Inferior parietal cortex (tissue), 1 donor: ENCODE measurements at regions not wholly inside any gene's neighbourhood (a gene's known extent, or its start where the extent isn't known, plus 50 kb on each side); places are given as distances from the start of the nearest gene placed in this dataset.
A peak's percentile ranks its signal among the peaks of the same experiment; 100 is the strongest.

Experiments
- DNase-seq: peaks from one replicate; pipeline ENCODE4 v3.0.0-alpha.2; 2016; ENCODE audit errors: extremely low spot score

DNA sequence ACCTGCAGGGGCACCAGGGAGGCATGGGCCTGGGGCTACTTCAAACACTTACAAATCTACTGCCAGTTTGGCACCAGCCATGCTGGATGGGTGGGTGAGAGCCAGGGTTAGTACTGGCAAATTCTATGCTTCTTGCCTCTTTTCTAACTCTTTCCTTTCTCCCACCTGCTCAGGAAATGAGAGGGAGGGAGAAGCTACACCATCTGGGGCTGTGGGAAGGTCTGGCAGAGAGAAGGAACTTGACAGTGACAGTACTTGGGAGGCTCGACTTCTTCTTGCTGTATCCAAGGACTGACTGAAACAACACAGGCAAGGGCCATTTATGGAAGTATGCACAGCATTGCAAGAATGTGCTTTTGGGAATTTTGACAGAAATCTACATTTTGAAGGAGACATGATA is 149.6 kb upstream of the DYRK2 start:
- DNase-seq = peak; percentile 40

DNA sequence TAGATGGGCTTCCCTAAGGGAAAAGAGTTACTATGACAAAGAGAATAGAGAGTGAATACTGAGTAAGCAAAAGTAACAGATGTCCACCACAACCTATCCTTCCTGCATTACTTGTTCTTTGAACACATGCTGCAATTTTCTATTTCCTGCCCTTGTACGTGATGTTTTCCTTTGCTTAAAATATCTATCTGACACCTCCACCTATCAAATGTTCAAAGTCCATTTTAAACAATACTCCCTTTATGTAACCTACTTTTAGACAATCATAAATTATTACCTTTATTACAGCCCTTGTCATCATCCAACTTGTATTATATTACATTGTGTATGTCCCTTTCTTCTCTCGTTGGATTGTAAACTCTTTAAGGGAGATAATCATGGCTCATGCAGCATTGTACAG is 147.2 kb upstream of the DYRK2 start:
- DNase-seq = no peak

DNA sequence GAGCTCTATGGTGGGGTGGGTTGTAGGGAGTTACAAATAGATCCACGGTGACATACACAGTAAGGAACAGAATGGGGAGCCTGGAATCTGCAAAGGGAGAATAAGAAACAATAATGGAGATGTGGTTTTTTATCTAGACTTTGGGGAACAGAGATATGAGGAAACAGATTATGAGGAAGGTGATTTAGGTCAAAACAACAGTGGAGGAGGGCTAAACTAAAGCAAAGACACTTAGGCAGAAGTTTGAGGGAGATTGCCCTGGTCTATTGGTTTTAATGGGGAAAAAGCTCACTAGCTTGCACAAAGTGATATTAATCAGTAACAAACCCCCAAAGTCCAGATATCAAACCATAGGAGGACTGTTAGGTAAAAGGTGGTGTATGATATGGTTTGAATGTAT is 144.5 kb upstream of the DYRK2 start:
- DNase-seq = no peak

DNA sequence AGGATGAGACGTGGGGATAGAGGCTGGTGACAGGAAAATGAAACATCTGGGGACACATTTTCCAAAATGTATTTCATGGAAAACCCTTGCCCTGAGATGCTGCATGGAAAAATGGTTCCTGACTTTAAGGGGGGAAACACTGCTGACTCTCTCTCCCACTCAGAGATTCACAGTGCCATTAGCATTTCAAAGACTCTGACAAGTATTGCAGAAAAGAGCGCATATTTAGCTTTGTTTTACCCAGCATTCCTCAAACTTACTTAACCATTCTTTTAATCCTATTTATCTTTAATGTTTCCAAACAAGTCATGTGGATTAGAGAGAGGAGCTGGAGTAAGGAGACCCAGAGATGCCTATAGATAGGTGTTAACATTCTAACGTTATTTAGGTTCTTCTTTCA is 141.8 kb upstream of the DYRK2 start:
- DNase-seq = no peak

DNA sequence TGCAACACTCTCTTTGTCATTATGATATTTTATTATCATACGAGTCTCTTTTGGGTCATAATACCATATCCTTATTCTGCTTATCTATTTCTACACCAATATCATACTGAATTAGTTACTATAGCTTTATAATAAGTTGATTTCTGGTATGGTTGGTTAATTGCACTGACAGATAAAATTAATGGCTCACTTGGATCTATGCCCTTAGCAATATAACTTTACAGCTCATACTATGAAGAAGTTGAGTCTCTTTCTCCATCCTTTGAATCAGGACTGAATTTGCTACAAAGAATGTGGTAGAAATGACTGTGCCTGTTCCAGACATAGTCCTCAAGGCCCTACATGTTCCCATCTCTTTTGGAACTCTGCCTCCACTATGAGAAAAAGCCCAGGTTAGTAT is 139.7 kb upstream of the DYRK2 start:
- DNase-seq = no peak

DNA sequence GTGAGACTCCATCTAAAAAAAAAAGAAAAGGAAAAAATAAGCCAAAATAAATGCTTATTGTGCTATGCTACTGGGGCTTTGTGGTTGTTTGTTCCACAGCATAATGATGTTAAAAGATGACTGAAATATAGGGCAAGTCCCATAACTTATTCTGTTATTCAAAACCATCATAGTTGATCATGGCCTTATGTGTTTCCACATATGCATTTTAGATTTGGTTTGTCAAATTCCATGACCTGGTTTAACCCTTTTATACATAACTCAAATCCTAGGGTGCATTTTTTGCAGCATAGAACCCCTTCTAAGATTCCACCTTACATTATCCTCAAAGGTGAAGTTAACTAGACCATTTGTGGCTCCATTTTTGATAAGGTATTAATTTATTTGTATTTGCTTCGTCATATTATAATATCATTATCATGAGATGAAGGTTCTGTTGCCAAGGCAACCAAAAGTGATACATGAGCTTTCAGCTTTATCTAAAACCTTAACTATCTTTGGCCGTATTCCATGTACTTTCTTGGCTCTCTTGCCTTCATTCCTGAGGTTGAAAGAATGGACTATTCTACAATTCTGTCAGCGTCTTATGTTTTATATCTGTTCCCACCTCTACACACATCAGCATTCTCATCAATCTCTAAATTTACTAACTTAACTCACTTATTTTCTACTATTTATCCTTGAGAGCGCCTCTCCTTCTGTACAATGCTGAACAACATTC is 138.7 kb upstream of the DYRK2 start:
- no peak for DNase-seq

- no peak for DNase-seq
These were observed 136.5 kb upstream of the DYRK2 start for GRCh38 chr12:67512061-67512460.

DNA sequence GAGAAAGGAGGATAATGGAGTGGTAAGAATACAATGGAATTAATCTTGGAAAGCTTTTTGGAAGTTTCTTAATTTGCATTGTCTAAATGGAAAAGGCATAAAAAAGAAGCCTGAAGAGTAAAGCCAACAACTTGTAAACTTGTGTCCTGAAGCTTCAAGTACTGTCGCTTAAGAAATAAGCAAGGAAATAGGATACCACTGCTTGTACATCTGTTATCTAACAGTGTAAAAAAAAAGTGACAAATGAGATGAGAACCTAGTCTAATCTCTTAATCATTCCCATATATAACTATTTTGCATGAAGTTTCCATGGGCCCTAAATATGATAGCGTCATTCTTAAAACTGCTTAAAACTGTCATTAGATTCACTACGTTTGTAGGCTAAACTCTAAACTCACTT is 134.0 kb upstream of the DYRK2 start:
- no peak for DNase-seq

GRCh38 chr12:67515679-67516340 is 132.7 kb upstream of the DYRK2 start:
- no peak for DNase-seq

GRCh38 chr12:67517181-67517887 is 131.2 kb upstream of the DYRK2 start:
- peak; percentile 23 for DNase-seq

DNA sequence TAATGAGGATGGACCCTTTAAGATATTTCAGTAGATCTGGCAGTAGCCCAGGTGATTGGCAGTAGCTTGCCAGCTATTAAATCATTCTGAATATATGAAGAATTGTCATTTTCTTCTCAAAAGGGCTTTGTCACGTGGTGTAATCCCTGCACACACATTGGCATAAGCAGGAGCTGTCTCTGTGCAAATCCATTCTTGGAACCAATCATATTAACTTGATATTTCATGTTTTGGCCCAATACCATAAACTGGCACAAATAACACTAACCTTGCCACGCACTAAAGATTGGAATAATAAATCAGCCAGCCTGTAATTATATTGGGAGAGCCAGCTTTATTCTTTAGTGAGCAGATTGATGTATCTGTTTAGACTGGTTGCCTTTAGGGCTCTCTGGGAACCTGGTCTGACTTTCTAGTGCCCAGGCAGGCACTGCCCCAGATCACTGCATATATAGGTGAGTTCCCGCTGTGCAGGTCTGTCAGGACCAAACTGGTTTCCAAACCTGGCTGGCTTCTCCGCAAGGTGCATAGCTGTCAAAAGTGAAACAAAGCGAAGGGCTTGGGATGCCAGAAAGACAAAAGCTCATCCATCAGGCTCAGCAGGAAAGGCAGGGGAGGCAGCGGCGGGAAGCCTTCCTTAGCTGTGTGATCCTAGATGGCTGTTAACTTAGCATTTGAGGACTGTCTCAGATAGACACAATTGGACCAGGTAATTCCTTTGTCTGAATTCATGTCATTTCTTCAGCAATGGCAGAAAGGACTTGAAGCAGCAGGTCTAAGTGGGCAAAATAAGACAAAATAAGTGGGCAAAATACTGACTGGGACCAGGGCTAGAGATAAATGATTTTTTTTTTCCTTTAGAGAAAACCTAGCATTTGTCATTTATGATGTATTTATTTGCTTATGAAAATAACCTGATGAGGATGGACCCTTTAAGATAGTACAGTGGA is 128.8 kb upstream of the DYRK2 start:
- DNase-seq = no peak

DNA sequence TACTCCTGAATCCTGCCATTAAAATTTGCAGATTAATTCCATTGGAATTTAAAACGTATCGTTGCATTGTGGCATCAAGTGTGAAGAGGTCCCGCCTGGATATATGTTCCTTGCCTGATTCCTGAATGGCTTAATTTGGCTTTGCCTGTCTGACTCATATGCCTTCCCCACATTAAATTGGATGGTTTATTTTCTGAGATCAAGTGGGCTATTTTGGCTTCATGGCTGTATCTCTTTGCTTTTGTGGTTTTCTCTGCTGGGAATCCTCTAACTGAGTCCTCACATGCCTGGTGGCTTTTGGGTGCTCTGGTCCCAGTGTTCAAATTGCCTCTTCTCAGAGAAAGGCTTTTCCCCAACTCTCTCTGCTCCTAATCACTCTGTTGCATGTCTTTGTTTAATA is 127.9 kb upstream of the DYRK2 start:
- DNase-seq = no peak

- no peak for DNase-seq
These were observed 126.3 kb upstream of the DYRK2 start for GRCh38 chr12:67522222-67522621.

GRCh38 chr12:67523538-67523937 is 125.0 kb upstream of the DYRK2 start:
- no peak for DNase-seq

DNA sequence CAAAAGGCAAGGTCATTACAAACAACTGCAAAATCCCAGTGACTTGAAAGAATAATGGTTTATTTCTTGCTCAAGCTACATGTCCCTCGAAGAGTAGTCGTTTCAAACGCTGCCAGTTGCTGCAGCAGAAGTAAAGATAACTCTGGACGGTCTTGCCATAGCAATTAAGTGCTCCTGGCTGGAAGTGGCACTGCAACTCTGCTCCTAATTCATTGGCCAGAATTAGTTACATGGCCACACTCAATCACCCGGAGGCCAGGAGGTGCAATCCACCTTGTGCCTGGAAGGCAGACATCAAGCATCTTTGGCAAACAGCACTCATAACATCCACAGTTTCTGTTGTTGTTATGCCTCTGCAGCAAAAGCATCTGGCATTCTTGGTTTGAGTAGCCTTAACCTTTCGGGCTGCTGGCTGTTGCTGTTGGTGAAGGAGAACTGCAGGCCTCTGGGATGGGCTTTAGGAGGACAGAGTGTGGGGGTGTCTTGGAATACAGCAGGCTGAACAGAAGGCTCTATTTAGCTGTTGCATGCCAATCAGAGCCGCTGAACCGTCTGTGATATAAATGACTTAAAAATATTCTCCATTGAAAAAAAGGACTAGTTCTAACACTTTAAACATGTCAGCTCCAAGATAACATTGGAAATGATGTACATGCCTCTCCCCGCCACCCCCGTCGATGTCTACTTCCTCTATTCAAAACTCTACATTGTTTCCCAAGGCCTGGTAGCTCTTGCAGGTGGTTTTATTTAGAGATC is 123.5 kb upstream of the DYRK2 start:
- DNase-seq = no peak

- no peak for DNase-seq
These were observed 123.0 kb upstream of the DYRK2 start for GRCh38 chr12:67525617-67525884.

DNA sequence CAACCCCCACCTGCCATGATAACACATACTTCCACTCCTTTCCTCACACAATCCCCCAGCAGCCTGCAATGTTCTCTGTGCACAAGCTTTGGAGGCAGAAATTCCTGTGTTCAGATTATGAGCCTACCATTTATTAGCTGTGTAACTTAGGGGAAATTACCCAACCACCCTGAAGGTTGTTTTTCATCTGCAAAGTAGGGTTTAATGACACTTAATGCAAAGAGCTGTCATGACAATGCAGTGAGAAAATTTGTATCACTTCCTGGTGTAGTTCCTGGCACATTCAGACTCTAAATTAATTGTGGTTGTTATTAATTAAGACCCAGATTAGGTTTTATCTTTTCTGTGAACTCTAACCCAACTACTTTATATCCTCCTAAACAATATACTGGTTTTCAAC is 122.4 kb upstream of the DYRK2 start:
- DNase-seq = no peak

GRCh38 chr12:67531051-67531450 is 117.5 kb upstream of the DYRK2 start:
- no peak for DNase-seq

- DNase-seq = no peak
These were observed 117.0 kb upstream of the DYRK2 start for GRCh38 chr12:67531501-67531900.

GRCh38 chr12:67533159-67533558 is 115.4 kb upstream of the DYRK2 start:
- no peak for DNase-seq

- no peak for DNase-seq
These were observed 114.5 kb upstream of the DYRK2 start for GRCh38 chr12:67534046-67534445.
